CD4-positive, alpha-beta T cell treated with Interleukin-6 for 4 hours (primary cell): ENCODE measurements at regions not wholly inside any gene's neighbourhood (a gene's known extent, or its start where the extent isn't known, plus 50 kb on each side); places are given as distances from the start of the nearest gene placed in this dataset.

Source experiments
- DNase-seq: peaks from one replicate; pipeline ENCODE4 v3.0.0-alpha.2; 2020; ENCODE audit warnings: mixed read lengths

GRCh38 chr16:85971902-85972638 lies 73.1 kb downstream of the IRF8 start:
- no peak for DNase-seq

DNA sequence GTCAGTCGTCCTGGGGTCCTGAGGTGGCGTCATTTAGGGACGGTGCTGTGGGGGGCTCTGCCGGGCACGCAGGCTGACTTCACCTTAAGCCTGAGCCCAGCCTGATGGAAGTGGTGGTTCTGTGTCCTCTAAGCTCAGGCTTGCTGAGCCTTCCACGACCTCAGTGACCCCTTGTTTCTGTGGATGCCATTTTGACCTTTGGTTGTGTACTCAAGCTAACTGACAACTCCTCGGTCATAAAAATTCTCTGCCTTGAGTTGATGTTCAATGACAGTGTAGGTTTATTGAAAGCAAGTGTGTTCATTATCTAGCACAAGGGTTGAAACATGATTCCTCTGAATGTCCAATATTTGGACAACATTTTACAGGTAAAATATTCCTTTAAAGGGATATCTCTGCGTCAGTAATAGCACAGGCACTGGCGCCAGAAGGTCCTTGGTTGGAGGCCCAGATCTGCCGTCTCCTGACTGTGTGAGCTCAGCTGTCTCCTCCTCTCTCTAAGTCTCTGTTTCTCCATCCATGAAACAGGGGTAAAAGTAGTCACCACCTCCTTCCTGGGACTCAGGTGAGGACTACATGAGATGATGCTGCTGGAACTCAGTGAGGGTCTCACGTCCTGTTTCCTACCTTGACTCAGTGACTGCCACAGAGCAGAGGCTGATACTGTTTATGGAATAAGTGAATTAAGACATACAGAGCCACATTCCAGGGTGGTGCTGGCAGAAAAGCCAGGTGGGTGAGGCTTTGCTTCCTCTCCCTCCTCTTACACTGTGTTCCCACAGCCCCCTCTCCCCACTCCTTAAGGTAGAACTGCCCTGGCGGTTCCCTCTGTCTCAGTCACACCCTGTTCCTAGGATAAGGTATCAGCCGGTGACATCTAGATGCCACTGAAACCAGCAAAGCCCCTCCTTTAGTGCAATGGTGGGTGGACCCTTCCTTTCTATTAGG lies 75.7 kb downstream of the IRF8 start:
- DNase-seq: no peak

DNA sequence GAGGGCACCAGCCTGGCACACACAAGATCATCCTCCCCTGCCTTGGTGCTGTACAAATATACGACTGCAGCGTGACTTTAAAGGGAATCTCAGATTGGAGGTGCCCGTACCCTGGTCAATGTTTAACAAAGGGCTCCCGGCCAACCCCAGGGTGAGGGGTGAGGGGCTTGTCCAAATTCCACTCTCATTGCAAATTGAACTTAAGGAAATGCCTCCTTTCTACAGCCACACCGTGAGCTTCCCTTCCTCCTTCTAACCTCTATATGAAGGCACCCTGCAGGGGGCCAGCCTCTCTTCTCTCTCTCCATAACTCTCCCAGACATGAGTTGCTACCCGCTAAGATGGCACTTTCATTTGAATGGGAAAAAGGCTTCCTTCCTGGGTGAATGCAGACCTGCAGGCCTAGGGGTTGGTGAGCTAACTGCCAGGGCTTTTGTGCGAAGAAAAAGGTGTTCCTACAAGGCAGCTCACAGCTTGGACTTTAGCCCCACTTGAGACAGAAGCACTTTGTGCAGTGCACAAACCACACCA lies 76.6 kb downstream of the IRF8 start:
- DNase-seq: no peak

DNA sequence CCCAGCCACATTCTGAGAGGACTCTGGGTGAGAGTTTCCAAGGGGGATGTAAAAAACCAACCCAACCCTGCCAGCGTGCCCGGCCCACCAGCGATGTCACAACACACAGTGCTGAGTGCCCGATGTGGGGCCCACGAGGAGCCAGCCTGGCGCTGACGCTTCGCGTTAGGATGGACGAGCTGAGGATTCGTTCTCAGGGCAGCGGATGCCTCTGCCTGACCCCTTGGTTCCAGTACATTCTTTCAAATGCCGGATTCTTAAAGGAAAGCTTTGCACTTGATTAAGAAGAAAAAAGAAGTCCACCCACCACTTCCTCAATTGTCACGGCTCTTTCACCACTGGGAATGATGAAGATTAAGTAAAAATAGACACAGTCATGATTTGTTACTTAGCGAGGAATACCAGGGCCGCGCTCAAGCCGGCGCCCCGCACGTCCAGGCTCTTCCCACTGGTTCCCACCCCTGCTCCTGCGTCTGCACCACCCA lies 79.4 kb downstream of the IRF8 start:
- DNase-seq: no peak

DNA sequence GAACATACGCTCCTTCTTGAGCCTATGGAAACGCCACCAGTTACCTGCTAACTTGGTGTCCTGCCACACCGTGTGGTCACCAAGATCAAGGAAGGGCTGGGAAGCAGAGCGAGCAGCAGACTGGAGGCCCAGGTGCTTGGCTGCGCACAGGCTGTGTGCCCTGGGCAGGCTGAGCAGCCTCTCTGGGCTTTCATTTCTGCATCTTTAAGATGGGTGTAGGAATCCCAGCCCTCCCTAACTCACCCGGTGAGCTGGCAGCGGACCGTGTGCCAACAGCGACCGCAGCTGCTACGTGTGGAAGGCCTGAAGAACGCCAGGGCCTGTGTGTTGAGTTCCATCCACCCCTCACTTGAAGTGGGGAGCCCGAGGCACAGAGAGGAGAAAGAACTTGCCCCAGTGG lies 80.0 kb downstream of the IRF8 start:
- DNase-seq: no peak

- no peak for DNase-seq
These were observed 80.6 kb downstream of the IRF8 start for GRCh38 chr16:85979605-85980004.

DNA sequence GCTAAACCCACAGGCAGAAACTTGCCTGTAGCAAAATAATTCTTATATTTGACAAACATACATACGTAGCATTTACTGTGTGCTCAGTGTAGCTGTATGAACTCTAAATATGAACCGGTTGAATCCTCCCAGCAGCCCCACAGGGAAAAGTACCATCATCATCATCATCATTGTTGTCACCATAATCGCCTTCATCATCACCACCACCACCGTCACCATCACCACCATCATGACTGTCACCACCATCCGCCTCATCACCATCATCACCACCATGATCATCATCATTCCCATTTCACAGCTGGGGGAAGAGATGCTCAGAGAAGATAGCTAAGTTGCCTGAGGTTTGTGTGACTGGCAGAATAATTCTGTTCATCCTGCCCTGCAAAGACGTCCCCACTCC lies 81.7 kb downstream of the IRF8 start:
- no peak for DNase-seq

GRCh38 chr16:85981826-85982562 lies 83.0 kb downstream of the IRF8 start:
- no peak for DNase-seq

DNA sequence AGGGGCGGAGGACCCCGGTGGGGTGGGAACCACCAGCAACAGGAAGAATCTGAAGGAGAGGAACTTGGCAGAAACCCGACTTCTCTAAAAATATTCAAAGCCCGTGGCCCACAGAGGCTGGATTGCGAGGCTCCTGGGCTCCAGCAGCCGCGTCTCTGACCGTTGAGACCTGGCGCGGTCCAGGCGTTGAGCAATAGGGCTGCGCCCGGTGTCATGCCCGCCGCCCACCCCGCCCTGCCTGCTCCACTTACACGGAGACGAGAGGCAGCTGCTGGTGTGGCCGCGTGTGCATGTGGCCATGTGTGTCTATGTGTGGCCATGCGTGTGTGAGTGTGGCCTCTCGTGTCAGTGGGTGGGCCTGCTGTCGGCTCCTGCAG lies 83.6 kb downstream of the IRF8 start:
- no peak for DNase-seq

DNA sequence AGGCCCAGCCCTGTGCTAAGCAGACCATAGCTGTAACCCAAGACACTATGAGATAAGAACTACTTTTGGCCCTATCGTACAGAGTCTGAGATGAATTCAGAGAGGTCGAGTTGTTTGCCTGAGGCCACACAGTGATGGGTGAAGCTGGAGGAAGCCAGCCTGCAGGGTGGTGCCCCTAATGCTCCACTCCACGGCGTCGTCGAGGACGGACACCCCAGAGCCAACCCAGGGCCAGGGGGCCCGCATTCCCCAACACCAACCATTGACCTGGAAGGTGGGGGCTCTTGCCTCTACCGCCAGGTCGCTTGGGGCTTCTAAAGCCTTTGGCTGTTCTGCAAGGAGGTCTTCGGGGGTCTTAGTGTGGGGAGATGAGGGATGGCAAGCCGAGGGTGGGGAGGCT lies 84.1 kb downstream of the IRF8 start:
- DNase-seq: no peak

DNA sequence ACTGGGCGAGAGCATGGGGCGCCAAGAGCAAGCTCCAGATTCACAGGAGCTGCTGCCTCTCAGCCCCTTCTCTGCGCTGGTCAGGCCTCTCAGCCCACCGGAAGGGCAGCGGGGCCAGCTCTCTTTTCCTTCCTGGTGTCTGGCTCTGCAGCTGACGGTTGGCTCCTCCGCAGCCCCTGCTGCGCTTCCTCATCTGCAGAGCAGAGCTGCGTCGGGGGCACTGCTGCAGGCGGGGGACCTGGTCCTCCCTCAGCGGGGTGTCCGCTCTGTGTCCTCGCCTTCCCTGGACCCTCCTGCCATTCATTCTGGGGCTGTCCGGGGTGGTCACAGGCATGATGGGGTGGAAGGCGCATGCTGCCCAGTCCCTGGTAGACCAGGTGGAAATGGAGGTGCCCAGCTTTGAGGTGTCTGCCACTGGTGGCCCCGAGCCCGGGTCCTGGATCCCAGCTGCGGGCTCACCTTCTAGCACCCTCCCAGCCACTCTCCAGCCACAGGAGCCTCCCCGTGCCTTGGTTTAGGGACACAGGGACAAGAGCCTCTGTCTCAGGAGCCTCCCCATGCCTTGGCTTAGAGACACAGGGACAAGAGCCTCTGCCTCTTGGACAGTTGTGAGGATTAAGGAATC lies 84.8 kb downstream of the IRF8 start:
- no peak for DNase-seq

GRCh38 chr16:85984231-85984880 lies 85.4 kb downstream of the IRF8 start:
- no peak for DNase-seq

DNA sequence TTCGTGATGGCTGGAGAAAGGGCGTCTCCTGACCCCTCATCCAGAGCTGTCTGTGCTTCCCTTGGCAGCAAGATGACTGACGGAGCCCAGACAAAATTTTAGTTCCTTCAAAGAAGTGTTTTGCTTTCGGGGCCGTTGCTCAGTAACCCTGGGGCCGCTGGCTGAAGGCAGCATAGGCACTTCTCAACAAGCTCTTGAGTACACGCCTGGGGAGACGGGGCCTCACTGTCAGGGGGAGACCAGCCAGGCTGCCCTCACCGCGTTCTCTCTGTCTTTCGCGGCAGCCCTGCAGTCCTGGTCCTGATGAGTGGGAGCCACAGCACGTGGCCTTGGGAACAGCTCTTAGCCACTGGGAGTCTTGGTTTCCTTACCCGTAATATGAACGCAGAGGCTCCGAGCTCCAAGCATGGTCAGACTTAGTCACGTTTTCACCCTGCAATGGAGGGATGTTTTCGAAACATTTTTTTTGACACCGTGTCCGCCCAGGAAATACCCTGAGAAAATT lies 86.0 kb downstream of the IRF8 start:
- no peak for DNase-seq

- DNase-seq: peak; percentile 58
These were observed 88.2 kb downstream of the IRF8 start for GRCh38 chr16:85986931-85987749.

DNA sequence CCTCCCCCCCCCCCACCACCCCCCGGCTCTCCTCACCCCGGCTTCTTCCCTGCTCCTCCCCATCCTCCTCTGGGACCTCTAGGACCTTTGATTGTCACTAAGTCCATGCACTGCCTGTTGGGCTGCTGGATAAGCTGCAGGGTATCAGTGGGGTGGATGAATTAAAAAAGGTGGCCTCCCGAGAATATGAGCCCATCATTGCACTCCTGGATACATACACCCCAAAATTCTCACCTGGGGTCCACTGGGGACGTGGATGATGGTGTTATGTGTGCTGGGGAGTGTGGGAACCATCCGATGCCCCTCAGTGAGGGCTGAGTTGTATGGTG lies 88.8 kb downstream of the IRF8 start:
- DNase-seq: no peak

DNA sequence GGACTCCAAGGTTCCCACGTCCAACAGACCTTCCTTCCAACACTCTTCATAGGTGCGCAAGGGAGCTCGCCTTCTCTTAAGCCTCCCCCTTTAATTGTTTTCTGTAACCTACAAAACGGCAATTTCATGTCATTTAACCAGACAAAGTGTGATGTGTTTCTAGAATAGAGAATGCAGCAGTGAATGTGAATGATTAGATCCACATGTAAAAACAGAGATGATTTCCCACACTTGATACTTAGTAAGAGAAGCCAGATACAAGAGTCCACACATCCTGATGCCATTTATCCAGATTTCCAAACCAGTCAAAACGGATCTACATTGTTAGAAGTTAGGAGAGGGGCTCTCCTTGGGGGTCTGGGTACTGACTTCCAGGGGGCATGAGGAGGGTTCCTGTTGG lies 89.3 kb downstream of the IRF8 start:
- DNase-seq: no peak

GRCh38 chr16:85988723-85989313 lies 89.9 kb downstream of the IRF8 start:
- DNase-seq: no peak

DNA sequence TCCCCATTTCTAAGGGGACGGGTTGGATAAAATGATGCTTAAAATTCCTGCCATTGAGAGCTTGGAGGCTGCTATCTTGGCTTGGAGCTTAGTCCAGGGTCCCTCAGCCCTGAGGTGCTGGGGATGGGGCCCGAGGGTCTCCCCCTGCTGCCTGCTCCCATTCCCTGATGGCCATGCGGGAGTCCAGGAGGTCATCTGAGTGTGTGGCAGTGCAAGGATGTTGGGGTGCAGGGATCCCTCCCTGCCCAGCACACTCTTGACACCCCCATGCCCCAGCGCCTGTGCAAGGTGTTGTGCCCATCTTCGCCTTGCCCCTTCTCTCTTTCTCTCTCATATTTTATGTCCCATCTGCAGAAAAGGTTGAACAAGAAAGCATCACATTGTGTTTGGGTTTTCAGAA lies 90.4 kb downstream of the IRF8 start:
- no peak for DNase-seq

DNA sequence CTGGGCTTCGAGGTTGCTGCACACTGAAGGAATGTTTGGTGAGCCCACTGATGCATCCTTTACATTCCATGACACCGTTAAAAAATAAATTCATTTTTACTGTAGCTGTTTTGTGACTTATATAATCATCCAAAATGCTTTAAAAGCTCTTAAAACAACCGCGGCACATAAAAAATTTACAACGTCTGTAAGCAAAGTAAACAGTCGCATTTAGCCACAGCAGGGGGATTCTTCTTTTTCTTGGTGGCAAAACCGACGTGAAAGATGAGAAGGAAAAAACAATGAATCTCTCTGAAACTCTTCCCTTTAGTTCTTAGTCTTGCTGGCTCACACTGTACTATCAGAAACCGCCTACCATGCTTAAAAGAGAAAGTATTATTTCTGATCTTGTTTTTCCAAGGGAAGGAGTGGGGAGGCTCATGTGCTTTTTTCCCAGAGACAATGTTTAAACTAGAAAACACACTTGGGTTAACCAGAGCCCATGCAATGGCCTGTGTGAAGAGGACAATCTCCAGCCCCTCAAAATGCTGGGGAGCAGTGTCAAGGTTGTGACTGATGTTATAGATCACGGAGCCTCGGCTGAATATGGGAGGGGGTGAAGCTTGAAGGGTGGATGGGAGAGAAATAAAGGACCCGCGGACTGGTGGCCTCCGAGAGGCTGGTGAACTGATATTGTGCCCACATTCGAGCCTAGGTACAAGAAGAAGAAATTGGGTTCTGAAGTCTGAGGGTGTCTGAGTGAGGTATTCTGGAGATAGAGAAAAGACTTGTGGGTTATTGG lies 91.1 kb downstream of the IRF8 start:
- no peak for DNase-seq

- DNase-seq: no peak
These were observed 91.9 kb downstream of the IRF8 start for GRCh38 chr16:85990861-85991301.
